PC-3 (cell line): ENCODE measurements at regions not wholly inside any gene's neighbourhood (a gene's known extent, or its start where the extent isn't known, plus 50 kb on each side); places are given as distances from the start of the nearest gene placed in this dataset.

Source experiments
- ATAC-seq: fragments of 200-7000 bp; cut with Tn5 transposase; 2 replicates; pipeline ENCODE4 v1.9.1; 2020; ENCODE audit warnings: mild to moderate bottlenecking, moderate library complexity
- BruUV-seq: library from RNA; stranded (reverse); fragments of 400-500 nt; replicated peaks from 2 replicates; lab custom pipeline; 2021; lab: Mats Ljungman, UMichigan
- CTCF ChIA-PET: fragments of 300-600 bp; sonication (Branson Sonifier 250); formaldehyde crosslinking; loops from one replicate; lab custom pipeline; 2022; ENCODE audit warnings: antibody characterized with exemption; lab: Charles Lee
- POLR2A ChIA-PET: fragments of 300-600 bp; sonication (Branson Sonifier 250); formaldehyde crosslinking; loops from one replicate; lab custom pipeline; 2022; ENCODE audit warnings: antibody characterized with exemption; ENCODE audit not compliant: unreplicated experiment; lab: Charles Lee
- DNase-seq: peaks from one replicate; pipeline ENCODE4 v3.0.0-alpha.2; 2015
- H2AFZ ChIP-seq: fragments of 300-600 bp; sonication (generic); 2 replicates; pipeline ENCODE4 v1.6.0; 2016; ENCODE audit warnings: antibody characterized with exemption, low read length
- H3F3A ChIP-seq: fragments of 300-600 bp; sonication (generic); one replicate; pipeline ENCODE4 v1.6.0; 2017; ENCODE audit warnings: antibody characterized with exemption, low read length, control low read depth, mild to moderate bottlenecking; ENCODE audit not compliant: unreplicated experiment
- H3K27ac ChIP-seq: fragments of 300-600 bp; sonication (generic); 2 replicates; pipeline ENCODE4 v1.5.1; 2016; ENCODE audit warnings: mild to moderate bottlenecking, low read length
- H3K27me3 ChIP-seq: fragments of 300-600 bp; sonication (generic); 2 replicates; pipeline ENCODE4 v1.6.1; 2016; ENCODE audit warnings: low read length, mixed read lengths
- H3K36me3 ChIP-seq: fragments of 300-600 bp; sonication (generic); 2 replicates; pipeline ENCODE4 v1.6.1; 2016; ENCODE audit warnings: low read depth, mixed run types, low read length, mixed read lengths
- H3K4me1 ChIP-seq: fragments of 300-600 bp; sonication (generic); 2 replicates; pipeline ENCODE4 v1.5.1; 2016; ENCODE audit warnings: low read length; ENCODE audit not compliant: insufficient read depth
- H3K4me2 ChIP-seq: fragments of 300-600 bp; sonication (generic); 2 replicates; pipeline ENCODE4 v1.6.0; 2016; ENCODE audit warnings: low read length
- H3K4me3 ChIP-seq: fragments of 300-600 bp; sonication (generic); 2 replicates; pipeline ENCODE4 v1.5.1; 2016; ENCODE audit warnings: mild to moderate bottlenecking, low read length, mixed read lengths
- H3K79me2 ChIP-seq: fragments of 300-600 bp; sonication (generic); 2 replicates; pipeline ENCODE4 v1.6.1; 2017; ENCODE audit warnings: low read length, mixed read lengths
- H3K9ac ChIP-seq: fragments of 300-600 bp; sonication (generic); 2 replicates; pipeline ENCODE4 v1.6.0; 2016; ENCODE audit warnings: mild to moderate bottlenecking, low read length
- H3K9me2 ChIP-seq: fragments of 300-600 bp; sonication (generic); replicated peaks from 2 replicates; pipeline ENCODE4 v1.6.1; 2016; ENCODE audit warnings: mixed run types, low read length, mixed read lengths
- H3K9me3 ChIP-seq: fragments of 300-600 bp; sonication (generic); 2 replicates; pipeline ENCODE4 v1.6.1; 2016; ENCODE audit warnings: low read length, mixed read lengths
- H4K20me1 ChIP-seq: fragments of 300-600 bp; sonication (generic); 2 replicates; pipeline ENCODE4 v1.6.1; 2016; ENCODE audit warnings: low read length, mixed read lengths
- CTCF ChIP-seq: fragments of 300-600 bp; sonication (generic); conservative IDR thresholded peaks from 2 replicates; pipeline ENCODE4 v1.5.1; 2017; ENCODE audit warnings: antibody characterized with exemption, low read depth, mild to moderate bottlenecking, low read length
- EZH2 ChIP-seq: fragments of 300-600 bp; sonication (generic); IDR thresholded peaks from one replicate; pipeline ENCODE4 v1.6.1; 2017; ENCODE audit warnings: antibody characterized with exemption, mild to moderate bottlenecking, low read length; ENCODE audit not compliant: unreplicated experiment
- EZH2phosphoT487 ChIP-seq: fragments of 300-600 bp; sonication (generic); IDR thresholded peaks from 2 replicates; pipeline ENCODE4 v1.6.1; 2018; ENCODE audit warnings: mild to moderate bottlenecking, antibody characterized with exemption, low read length, borderline replicate concordance
- intact Hi-C: fragments of 100-400 bp; cut with micrococcal nuclease; formaldehyde crosslinking; loops from 2 replicates; pipeline ENCODE4 v1.9.0; 2023

DNA sequence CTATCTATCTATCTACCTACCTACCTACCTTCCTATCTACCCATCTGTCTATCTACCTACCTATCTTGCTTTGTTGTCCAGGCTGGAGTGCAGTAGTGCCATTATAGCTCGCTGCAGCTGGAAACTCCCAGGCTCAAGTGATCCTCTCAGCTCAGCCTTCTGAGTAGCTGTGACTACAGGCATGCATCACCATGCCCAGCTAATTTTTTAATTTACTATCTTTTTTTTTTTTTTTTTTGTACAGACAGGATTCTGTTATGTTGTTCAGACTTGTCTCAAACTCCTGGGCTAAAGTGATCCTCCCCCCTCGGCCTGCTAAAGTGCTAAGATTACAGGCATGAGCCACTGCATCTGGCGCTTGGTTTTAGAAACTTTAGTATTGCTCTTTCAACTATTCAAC lies 762.4 kb downstream of the SLC6A15 start:
- no peak overlapping the region for H3K9ac ChIP-seq
- intact Hi-C loops = no loop called here
- no peak for DNase-seq
- CTCF ChIA-PET = no interaction called here
- no peak for TF ChIP-seq EZH2
- TF ChIP-seq EZH2phosphoT487 = no peak
- TF ChIP-seq CTCF = no peak
- no TSS peak for BruUV-seq
- H3K4me1 ChIP-seq = no peaks in the 10 kb centered on the region
- H3K4me2 ChIP-seq = no peak overlapping the region
- no peak for ATAC-seq
- no peaks in the 10 kb centered on the region for H3F3A ChIP-seq
- H3K4me3 ChIP-seq = no peak overlapping the region
- no peaks in the 10 kb centered on the region for H3K27me3 ChIP-seq
- 0 out of 2 replicates have a peak, but pooled peaks cover 7% of the 10 kb centered on the region for H3K9me3 ChIP-seq
- H4K20me1 ChIP-seq = no peaks in the 10 kb centered on the region
- POLR2A ChIA-PET = no interaction called here
- no peak overlapping the region for H3K27ac ChIP-seq
- H3K79me2 ChIP-seq = no peaks in the 10 kb centered on the region
- no peak overlapping the region for H2AFZ ChIP-seq
- no peaks in the 10 kb centered on the region for H3K9me2 ChIP-seq
- H3K36me3 ChIP-seq = no peaks in the 10 kb centered on the region; the same call in 1 of the 2 replicates

DNA sequence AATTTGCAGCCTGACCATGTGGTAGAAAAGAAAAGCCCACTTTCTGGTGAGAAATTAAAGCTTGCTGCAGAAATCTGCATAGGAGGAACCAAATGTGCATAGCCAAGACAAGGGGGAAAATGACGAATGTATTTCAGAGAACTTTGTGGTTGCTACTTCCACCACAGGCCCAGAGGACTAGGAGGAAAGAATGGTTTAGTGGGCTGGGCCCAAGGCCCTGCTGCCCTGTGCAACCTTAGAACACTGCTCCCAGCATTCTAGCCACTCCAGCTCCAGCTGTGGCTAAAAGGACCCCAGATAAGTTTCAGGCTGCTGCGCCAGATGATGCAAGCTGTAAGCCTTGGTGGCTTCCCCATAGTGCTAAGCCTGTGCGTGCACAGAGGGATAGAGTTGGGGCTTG lies 764.3 kb downstream of the SLC6A15 start:
- H3K4me3 ChIP-seq = no peak overlapping the region
- H3K9me3 ChIP-seq = 0 out of 2 replicates have a peak, but pooled peaks cover 7% of the 10 kb centered on the region
- DNase-seq (no peak), ATAC-seq (no peak)
- ChIA-PET POLR2A (no interaction called here), CTCF (no interaction called here)
- no peaks in the 10 kb centered on the region for H3K79me2 ChIP-seq
- no peak overlapping the region for H3K4me2 ChIP-seq
- intact Hi-C loops = no loop called here
- no peaks in the 10 kb centered on the region for H3F3A ChIP-seq
- no peak overlapping the region for H2AFZ ChIP-seq
- BruUV-seq = no TSS peak
- no peak for TF ChIP-seq EZH2
- no peak for TF ChIP-seq CTCF
- no peak for TF ChIP-seq EZH2phosphoT487
- H3K27ac ChIP-seq = no peak overlapping the region
- H3K36me3 ChIP-seq = no peaks in the 10 kb centered on the region; the same call in 1 of the 2 replicates
- H3K4me1 ChIP-seq = no peaks in the 10 kb centered on the region
- no peak overlapping the region for H3K9ac ChIP-seq
- no peaks in the 10 kb centered on the region for H3K27me3 ChIP-seq
- H3K9me2 ChIP-seq = no peaks in the 10 kb centered on the region
- no peaks in the 10 kb centered on the region for H4K20me1 ChIP-seq

- CTCF ChIA-PET = interaction anchor here (0.6 kb wide), 1 partner anchor 1779 kb away, joined by 3 read pairs; the partner anchor contains the start of genes CCDC59 and METTL25
- Histone ChIP-seq H2AFZ (peak overlapping the region; percentile 20; the same call in 1 of the 2 replicates), H3K9me3 (no peaks in the 10 kb centered on the region), H3K79me2 (no peaks in the 10 kb centered on the region), H3K4me1 (peaks cover 41% of the 10 kb centered on the region), H3K9me2 (no peaks in the 10 kb centered on the region), H3K27me3 (no peaks in the 10 kb centered on the region), H3K36me3 (no peaks in the 10 kb centered on the region), H3F3A (peaks cover 13% of the 10 kb centered on the region), H3K4me2 (peak overlapping the region; percentile 67), H3K9ac (peak overlapping the region; percentile 40), H3K27ac (peak overlapping the region; percentile 95), H3K4me3 (peak overlapping the region; percentile 29; the same call in 1 of the 2 replicates), H4K20me1 (no peaks in the 10 kb centered on the region)
- POLR2A ChIA-PET = no interaction called here
- DNase-seq (peak; percentile 91), ATAC-seq (peak; percentile 88)
- no peak for TF ChIP-seq EZH2
- TF ChIP-seq EZH2phosphoT487 = no peak
- TF ChIP-seq CTCF = no peak
- intact Hi-C loops = loop anchor here (10.0 kb wide), 2 partner anchors 248 to 332 kb away; no protein-coding TSS in a partner anchor
- BruUV-seq = no TSS peak
Measured at GRCh38 chr12:84136862-84137367, 775.7 kb downstream of the SLC6A15 start.
